HFF-Myc (cell line): ENCODE measurements at regions not wholly inside any gene's neighbourhood (a gene's known extent, or its start where the extent isn't known, plus 50 kb on each side); places are given as distances from the start of the nearest gene placed in this dataset.
"Not testable (repeated sequence)": the region's sequence is repeated elsewhere in the genome, so short reads cannot be mapped to it uniquely, and the experiment has no call there.

ENCODE experiments used
- DNase-seq: peaks from one replicate; pipeline ENCODE4 v3.0.0-alpha.2; 2011; ENCODE audit warnings: low read depth; ENCODE audit errors: extremely low read depth
- H3K4me3 ChIP-seq: replicated peaks from 2 replicates; pipeline ENCODE4 v1.5.1; 2011; ENCODE audit warnings: low read depth, mild to moderate bottlenecking, control low read depth, low read length
- CTCF ChIP-seq: IDR thresholded peaks from 2 replicates; pipeline ENCODE4 v1.5.1; 2012; ENCODE audit warnings: mild to moderate bottlenecking, low read depth, low read length, control low read depth; ENCODE audit errors: missing control alignments

DNA sequence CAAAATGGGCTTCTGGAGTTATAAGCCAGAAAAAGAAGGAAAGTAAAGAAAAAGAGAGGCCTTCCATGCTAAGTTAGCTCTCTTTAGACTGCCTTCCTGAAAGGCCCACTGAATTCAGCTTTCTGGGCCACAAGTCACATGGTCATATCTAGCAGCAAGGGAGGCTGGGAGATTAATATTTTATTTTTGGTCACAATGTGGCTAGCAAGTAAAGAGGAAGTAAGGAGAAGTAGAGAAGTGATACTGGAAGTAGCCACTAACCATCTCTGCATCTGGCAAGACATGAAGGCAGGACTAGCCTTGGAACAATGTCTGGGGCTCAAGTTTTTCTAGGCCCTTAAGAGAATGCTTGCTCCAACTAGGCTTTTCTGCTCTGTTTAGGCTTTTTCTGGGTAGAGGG lies 81.8 kb upstream of the UBE2E1 start:
- TF ChIP-seq CTCF = no peak
- DNase-seq = no peak

GRCh38 chr3:23726811-23727548 lies 78.8 kb upstream of the UBE2E1 start:
- no peak for TF ChIP-seq CTCF
- no peak for DNase-seq
- H3K4me3 ChIP-seq = no peak overlapping the region

More for the DNA sequence above, 81.8 kb upstream of the UBE2E1 start:
- no peak overlapping the region for H3K4me3 ChIP-seq

GRCh38 chr3:23728601-23729117 lies 77.1 kb upstream of the UBE2E1 start:
- no peak for DNase-seq
- TF ChIP-seq CTCF = no peak
- H3K4me3 ChIP-seq = no peak overlapping the region

- DNase-seq = not testable (repeated sequence)
Measured at GRCh38 chr3:23729362-23729761, 76.4 kb upstream of the UBE2E1 start.

GRCh38 chr3:23734481-23734880 lies 71.3 kb upstream of the UBE2E1 start:
- DNase-seq = no peak
- no peak for TF ChIP-seq CTCF

More at GRCh38 chr3:23729362-23729761, 76.4 kb upstream of the UBE2E1 start:
- not testable (repeated sequence) for H3K4me3 ChIP-seq

DNA sequence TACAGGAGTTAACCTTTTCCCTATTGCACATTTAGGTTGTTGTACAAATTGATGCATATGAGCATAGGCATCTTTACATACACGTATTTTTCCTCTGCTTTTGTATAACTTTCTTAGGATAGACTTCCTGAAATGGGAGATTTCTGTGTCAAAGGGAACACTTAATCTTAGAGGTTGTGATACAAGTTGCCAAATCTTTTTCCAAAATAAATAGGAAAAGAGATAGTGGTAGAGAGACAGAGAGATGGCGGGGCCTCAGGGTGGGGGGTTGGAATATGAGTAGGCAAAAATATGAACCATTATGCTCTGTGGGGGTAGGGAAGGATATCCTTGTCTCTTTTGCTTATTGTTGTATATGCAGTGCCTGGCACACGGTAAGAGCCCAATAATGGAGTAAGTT lies 70.7 kb upstream of the UBE2E1 start:
- no peak for DNase-seq
- H3K4me3 ChIP-seq = no peak overlapping the region
- no peak for TF ChIP-seq CTCF

More at GRCh38 chr3:23734481-23734880, 71.3 kb upstream of the UBE2E1 start:
- H3K4me3 ChIP-seq = no peak overlapping the region

GRCh38 chr3:23735535-23736326 lies 70.0 kb upstream of the UBE2E1 start:
- DNase-seq = no peak
- no peak overlapping the region for H3K4me3 ChIP-seq
- TF ChIP-seq CTCF = no peak
